Breast epithelium (tissue), 3 donors: ENCODE measurements at regions not wholly inside any gene's neighbourhood (a gene's known extent, or its start where the extent isn't known, plus 50 kb on each side); places are given as distances from the start of the nearest gene placed in this dataset.

Source experiments
- POLR2A ChIP-seq: fragments of 450-650 bp; IDR thresholded peaks from one replicate; pipeline ENCODE4 v1.6.1; 2016; ENCODE audit warnings: antibody characterized with exemption, mild to moderate bottlenecking, moderate library complexity
- TF ChIP-seq, protein P1 (sequence below), 3 donors: fragments of 450-650 bp; IDR thresholded peaks; one replicate each; pipeline ENCODE4 v1.5.1; 2016 to 2017; ENCODE audit warnings: antibody characterized with exemption in 3 of 3, mild to moderate bottlenecking in 3 of 3, moderate library complexity in 3 of 3

DNA sequence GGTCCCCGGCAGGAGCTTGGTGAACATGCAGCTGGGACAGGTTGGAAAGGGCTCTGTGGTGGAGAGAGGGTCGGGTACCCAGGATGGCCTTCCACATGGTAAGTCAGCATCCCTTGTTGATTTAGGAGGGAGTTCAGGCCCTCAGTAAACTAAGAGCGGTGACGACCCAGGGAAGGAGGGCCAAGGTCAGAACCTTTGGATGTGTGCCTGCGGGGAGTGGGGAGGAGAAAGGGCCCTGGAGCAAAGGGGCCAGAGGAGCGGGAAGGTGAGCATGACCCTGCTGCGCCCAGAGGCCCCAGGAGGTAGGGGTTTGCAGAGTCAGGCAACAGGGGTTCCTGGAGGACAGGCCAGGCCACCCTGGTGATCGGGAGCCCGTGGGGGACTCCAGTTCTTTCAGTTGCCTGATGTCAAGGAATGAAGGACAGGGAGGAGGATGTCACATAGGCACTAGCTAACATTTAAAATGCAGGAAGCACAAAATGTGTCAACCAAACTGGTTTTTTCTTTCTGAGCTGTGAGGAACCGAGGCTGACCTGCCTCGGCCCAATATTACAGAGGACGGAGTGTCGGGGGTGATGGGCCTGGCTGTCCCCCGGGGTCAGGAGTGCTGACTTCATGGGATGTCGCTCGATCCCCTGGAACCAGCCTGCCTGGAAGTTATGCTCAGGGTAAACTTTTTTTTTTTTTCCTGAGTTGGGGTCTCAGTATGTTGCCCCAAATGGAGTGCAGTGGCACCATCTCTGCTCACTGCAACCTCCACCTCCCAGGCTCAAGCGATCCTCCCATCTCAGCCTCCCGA is 117.4 kb upstream of the SLC45A1 start:
- TF ChIP-seq, protein P1, sequence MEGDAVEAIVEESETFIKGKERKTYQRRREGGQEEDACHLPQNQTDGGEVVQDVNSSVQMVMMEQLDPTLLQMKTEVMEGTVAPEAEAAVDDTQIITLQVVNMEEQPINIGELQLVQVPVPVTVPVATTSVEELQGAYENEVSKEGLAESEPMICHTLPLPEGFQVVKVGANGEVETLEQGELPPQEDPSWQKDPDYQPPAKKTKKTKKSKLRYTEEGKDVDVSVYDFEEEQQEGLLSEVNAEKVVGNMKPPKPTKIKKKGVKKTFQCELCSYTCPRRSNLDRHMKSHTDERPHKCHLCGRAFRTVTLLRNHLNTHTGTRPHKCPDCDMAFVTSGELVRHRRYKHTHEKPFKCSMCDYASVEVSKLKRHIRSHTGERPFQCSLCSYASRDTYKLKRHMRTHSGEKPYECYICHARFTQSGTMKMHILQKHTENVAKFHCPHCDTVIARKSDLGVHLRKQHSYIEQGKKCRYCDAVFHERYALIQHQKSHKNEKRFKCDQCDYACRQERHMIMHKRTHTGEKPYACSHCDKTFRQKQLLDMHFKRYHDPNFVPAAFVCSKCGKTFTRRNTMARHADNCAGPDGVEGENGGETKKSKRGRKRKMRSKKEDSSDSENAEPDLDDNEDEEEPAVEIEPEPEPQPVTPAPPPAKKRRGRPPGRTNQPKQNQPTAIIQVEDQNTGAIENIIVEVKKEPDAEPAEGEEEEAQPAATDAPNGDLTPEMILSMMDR (IDR thresholded peaks at IDR 0.05): no peak
- no peak for TF ChIP-seq POLR2A
